NCI-H2029 treated with DMSO at 0.1 percent for 48 hours (cell line): ENCODE measurements at regions not wholly inside any gene's neighbourhood (a gene's known extent, or its start where the extent isn't known, plus 50 kb on each side); places are given as distances from the start of the nearest gene placed in this dataset.

Experiments
- DNase-seq: peaks from one replicate; lab custom pipeline; 2025; lab: John Stamatoyannopoulos, UW

- no peak for DNase-seq
Observed at GRCh38 chrX:118878977-118879376, 55.4 kb downstream of the ZCCHC12 start.

DNA sequence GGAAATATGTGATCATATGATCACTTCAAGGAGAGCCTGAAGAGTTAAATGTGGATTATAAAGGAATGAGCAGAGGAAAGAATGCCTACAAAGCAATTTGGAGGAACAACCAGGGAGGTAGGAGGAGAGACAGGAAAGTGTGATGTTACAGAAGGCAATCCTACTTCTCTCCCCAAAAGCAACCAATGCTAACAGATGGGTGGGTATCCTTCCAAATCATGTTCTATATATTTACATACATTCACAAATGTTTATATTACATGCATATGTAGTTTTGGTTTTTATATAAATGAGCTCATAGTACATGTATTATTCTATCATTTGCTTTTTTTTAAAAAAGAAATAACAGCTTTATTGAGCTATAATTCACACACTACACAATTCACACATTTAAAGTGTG, 56.0 kb downstream of the ZCCHC12 start:
- DNase-seq = no peak

DNA sequence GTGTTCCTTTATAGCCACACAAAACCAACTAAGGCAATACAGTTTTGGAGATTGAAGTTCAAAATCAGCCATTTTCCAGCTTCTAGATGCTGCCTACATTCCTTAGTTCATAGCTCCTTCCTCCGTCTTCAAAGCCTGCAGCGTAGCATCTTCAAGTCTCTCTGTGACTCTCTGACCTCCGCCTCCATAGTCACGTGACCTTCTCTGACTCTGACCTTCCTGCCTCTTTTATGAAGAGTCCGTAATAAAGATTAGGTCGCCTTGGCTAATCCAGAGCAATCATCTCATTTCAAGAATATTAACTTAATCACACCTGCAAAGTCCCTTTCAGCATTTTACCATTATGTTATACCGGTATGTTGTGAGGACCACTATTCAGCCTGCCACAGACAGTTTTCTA, 60.4 kb downstream of the ZCCHC12 start:
- DNase-seq = no peak

GRCh38 chrX:118884552-118885138, 61.0 kb downstream of the ZCCHC12 start:
- peak; percentile 10 for DNase-seq

GRCh38 chrX:118893923-118894322, 70.3 kb downstream of the ZCCHC12 start:
- DNase-seq = no peak

DNA sequence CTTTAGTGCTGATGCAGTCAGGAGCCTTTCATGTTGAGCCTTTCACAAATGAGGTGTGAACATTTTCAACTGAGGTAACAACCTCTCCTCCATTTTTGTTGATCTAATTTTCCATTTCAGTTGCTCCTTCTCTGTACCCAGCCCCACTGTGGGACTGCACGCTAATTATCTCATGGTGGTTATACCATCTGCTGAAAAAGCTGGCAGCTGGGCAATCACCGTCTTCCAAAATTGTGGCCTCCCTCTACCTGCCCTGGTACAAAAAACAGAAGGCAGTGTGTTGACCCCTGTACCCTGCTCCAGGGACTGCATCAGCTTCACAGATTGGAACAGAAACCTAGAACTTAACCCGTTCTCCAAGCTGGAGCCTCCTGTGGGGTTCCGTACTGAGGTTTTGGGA, 72.4 kb upstream of the LONRF3 start:
- no peak for DNase-seq

- DNase-seq = no peak
Observed at GRCh38 chrX:118904218-118904617, 70.2 kb upstream of the LONRF3 start.

- DNase-seq = no peak
Observed at GRCh38 chrX:118904664-118905063, 69.8 kb upstream of the LONRF3 start.
